Erythroblast (primary cell): ENCODE measurements at regions not wholly inside any gene's neighbourhood (a gene's known extent, or its start where the extent isn't known, plus 50 kb on each side); places are given as distances from the start of the nearest gene placed in this dataset.

Experiments
- DNase-seq, 2 experiments: peaks; one replicate each; lab custom pipeline; 2025; lab: John Stamatoyannopoulos, UW
- GATA1 ChIP-seq: IDR thresholded peaks from 2 replicates; pipeline ENCODE4 v1.6.1; 2011; ENCODE audit warnings: low read depth, mild to moderate bottlenecking, control low read depth, low read length, moderate library complexity
- POLR2A ChIP-seq: IDR thresholded peaks from 2 replicates; pipeline ENCODE4 v1.6.1; 2011; ENCODE audit warnings: mild to moderate bottlenecking, low read length

- no peak for DNase-seq
Observed at GRCh38 chr5:28374492-28374967, 1336.1 kb upstream of the CDH9 start.

GRCh38 chr5:28370896-28371295, 1332.5 kb upstream of the CDH9 start:
- TF ChIP-seq POLR2A (no peak), GATA1 (no peak)

More at GRCh38 chr5:28374492-28374967, 1336.1 kb upstream of the CDH9 start:
- no peak for TF ChIP-seq GATA1
- TF ChIP-seq POLR2A: no peak

GRCh38 chr5:28369418-28369817, 1331.0 kb upstream of the CDH9 start:
- DNase-seq: no peak
- TF ChIP-seq GATA1: no peak

More at GRCh38 chr5:28370896-28371295, 1332.5 kb upstream of the CDH9 start:
- no peak for DNase-seq

GRCh38 chr5:28355831-28356230, 1317.4 kb upstream of the CDH9 start:
- no peak for DNase-seq
- TF ChIP-seq POLR2A: no peak
- no peak for TF ChIP-seq GATA1

GRCh38 chr5:28346696-28347095, 1308.3 kb upstream of the CDH9 start:
- no peak for DNase-seq
- no peak for TF ChIP-seq POLR2A
- no peak for TF ChIP-seq GATA1

- TF ChIP-seq GATA1: no peak
- TF ChIP-seq POLR2A: no peak
- DNase-seq: peak; percentile 50 to 62
Observed at GRCh38 chr5:28344836-28345433, 1306.5 kb upstream of the CDH9 start.

- TF ChIP-seq GATA1 (no peak), POLR2A (no peak)
- no peak for DNase-seq
Observed at GRCh38 chr5:28329176-28329575, 1290.8 kb upstream of the CDH9 start.

- no peak for TF ChIP-seq GATA1
- no peak for TF ChIP-seq POLR2A
- no peak for DNase-seq
Observed at GRCh38 chr5:28328681-28329080, 1290.3 kb upstream of the CDH9 start.

- DNase-seq: no peak
- TF ChIP-seq POLR2A (no peak), GATA1 (no peak)
Observed at GRCh38 chr5:28324174-28324573, 1285.8 kb upstream of the CDH9 start.

- DNase-seq: no peak
- TF ChIP-seq GATA1 (no peak), POLR2A (no peak)
Observed at GRCh38 chr5:28313953-28314352, 1275.6 kb upstream of the CDH9 start.

- no peak for DNase-seq
Observed at GRCh38 chr5:28313321-28313951, 1275.0 kb upstream of the CDH9 start.

GRCh38 chr5:28310696-28311095, 1272.3 kb upstream of the CDH9 start:
- DNase-seq: no peak
- TF ChIP-seq GATA1: no peak
- no peak for TF ChIP-seq POLR2A

More at GRCh38 chr5:28313321-28313951, 1275.0 kb upstream of the CDH9 start:
- TF ChIP-seq POLR2A (no peak), GATA1 (no peak)

GRCh38 chr5:28305891-28306290, 1267.5 kb upstream of the CDH9 start:
- no peak for DNase-seq
- TF ChIP-seq GATA1 (no peak), POLR2A (no peak)

GRCh38 chr5:28301712-28302111, 1263.3 kb upstream of the CDH9 start:
- no peak for TF ChIP-seq GATA1
- TF ChIP-seq POLR2A: no peak
- DNase-seq: peak in 1 of 2 experiments; percentile 0
